ENCODE measurements at regions not wholly inside any gene's neighbourhood (a gene's known extent, or its start where the extent isn't known, plus 50 kb on each side); places are given as distances from the start of the nearest gene placed in this dataset.

GRCh38 chr5:159447116-159447515, 116.8 kb upstream of the IL12B start:
- Histone ChIP-seq H3K9me3 (ENCODE audit: control insufficient read depth in 2 of 3, low read length in 3 of 3) (no peaks in the 10 kb centered on the region), H3K27ac (ENCODE audit: low read depth, low read length) (no peak overlapping the region), H3K27me3 (ENCODE audit: control insufficient read depth in 2 of 2, insufficient read depth in 2 of 2, low read length in 2 of 2) (no peaks in the 10 kb centered on the region), H3K4me1 (ENCODE audit: control insufficient read depth in 2 of 2, insufficient read depth in 2 of 2, low read length in 2 of 2) (no peaks in the 10 kb centered on the region), H3K36me3 (ENCODE audit: control insufficient read depth in 2 of 3, insufficient read depth in 3 of 3, low read length in 3 of 3) (no peaks in the 10 kb centered on the region), H3K4me3 (ENCODE audit: low read length) (no peak overlapping the region)
- Mint-ChIP-seq H3K27ac (no peak overlapping the region), H3K9me3 (no peaks in the 10 kb centered on the region), H3K36me3 (no peaks in the 10 kb centered on the region), H3K4me3 (no peak overlapping the region), H3K4me1 (peaks cover 0 to 5% (median 0%) of the 10 kb centered on the region in 7 donors), H3K27me3 (peaks cover 0 to 61% (median 0%) of the 10 kb centered on the region in 5 donors)
- ChIA-PET CTCF (interaction anchor here (1.5 kb wide), 1 partner anchor 540 kb away, joined by 6 read pairs; no protein-coding TSS in a partner anchor), POLR2A (no interaction called here)
- DNase-seq, result no peak
- intact Hi-C loops (cut with micrococcal nuclease), result loop anchor here in 1 of 2 donors (10.0 kb wide), 1 partner anchor 898 kb away; no protein-coding TSS in a partner anchor
- ATAC-seq, result no peak

- H3K9me3 Mint-ChIP-seq, result no peaks in the 10 kb centered on the region
- H3K27me3 ChIP-seq (ENCODE audit: control insufficient read depth in 2 of 2, insufficient read depth in 2 of 2, low read length in 2 of 2), result no peaks in the 10 kb centered on the region
Observed at GRCh38 chr5:159448841-159449407, 118.6 kb upstream of the IL12B start.

GRCh38 chr5:159449925-159450324, 119.6 kb upstream of the IL12B start:
- ChIA-PET POLR2A (no interaction called here), CTCF (interaction anchor here (1.2 kb wide), 1 partner anchor 65 kb away, joined by 3 read pairs; no protein-coding TSS in a partner anchor)
- no peaks in the 10 kb centered on the region for H3K9me3 ChIP-seq (ENCODE audit: control insufficient read depth in 2 of 3, low read length in 3 of 3)
- H3K36me3 ChIP-seq (ENCODE audit: control insufficient read depth in 2 of 3, insufficient read depth in 3 of 3, low read length in 3 of 3), result no peaks in the 10 kb centered on the region
- H3K27me3 ChIP-seq (ENCODE audit: control insufficient read depth in 2 of 2, insufficient read depth in 2 of 2, low read length in 2 of 2), result no peaks in the 10 kb centered on the region
- no peak overlapping the region for H3K4me3 ChIP-seq (ENCODE audit: low read length)
- Mint-ChIP-seq H3K4me1 (no peaks in the 10 kb centered on the region), H3K27ac (no peak overlapping the region), H3K36me3 (no peaks in the 10 kb centered on the region), H3K4me3 (no peak overlapping the region), H3K27me3 (peaks cover 0 to 69% (median 8%) of the 10 kb centered on the region in 5 donors), H3K9me3 (no peaks in the 10 kb centered on the region)
- DNase-seq (no peak), ATAC-seq (no peak)
- no peak overlapping the region for H3K27ac ChIP-seq (ENCODE audit: low read depth, low read length)
- intact Hi-C loops (cut with micrococcal nuclease), result loop anchor here in 1 of 2 donors (10.0 kb wide), 2 partner anchors 325 to 895 kb away; no protein-coding TSS in a partner anchor
- no peaks in the 10 kb centered on the region for H3K4me1 ChIP-seq (ENCODE audit: control insufficient read depth in 2 of 2, insufficient read depth in 2 of 2, low read length in 2 of 2)

More at GRCh38 chr5:159448841-159449407, 118.6 kb upstream of the IL12B start:
- Mint-ChIP-seq H3K4me1 (peaks cover 0 to 5% (median 0%) of the 10 kb centered on the region in 7 donors), H3K27me3 (peaks cover 0 to 68% (median 4%) of the 10 kb centered on the region in 5 donors), H3K27ac (no peak overlapping the region), H3K4me3 (no peak overlapping the region), H3K36me3 (no peaks in the 10 kb centered on the region)
- ChIA-PET POLR2A (no interaction called here), CTCF (no interaction called here)
- DNase-seq (no peak), ATAC-seq (no peak)
- Histone ChIP-seq H3K36me3 (ENCODE audit: control insufficient read depth in 2 of 3, insufficient read depth in 3 of 3, low read length in 3 of 3) (no peaks in the 10 kb centered on the region), H3K9me3 (ENCODE audit: control insufficient read depth in 2 of 3, low read length in 3 of 3) (no peaks in the 10 kb centered on the region), H3K27ac (ENCODE audit: low read depth, low read length) (no peak overlapping the region), H3K4me1 (ENCODE audit: control insufficient read depth in 2 of 2, insufficient read depth in 2 of 2, low read length in 2 of 2) (no peaks in the 10 kb centered on the region), H3K4me3 (ENCODE audit: low read length) (no peak overlapping the region)
- intact Hi-C loops (cut with micrococcal nuclease), result loop anchor here in 1 of 2 donors (10.0 kb wide), 1 partner anchor 896 kb away; no protein-coding TSS in a partner anchor

GRCh38 chr5:159450417-159450816, 120.1 kb upstream of the IL12B start:
- POLR2A ChIA-PET, result no interaction called here
- no peak overlapping the region for H3K4me3 Mint-ChIP-seq
- CTCF ChIA-PET, result interaction anchor here (1.2 kb wide), 1 partner anchor 65 kb away, joined by 3 read pairs; no protein-coding TSS in a partner anchor

GRCh38 chr5:159451197-159452052, 121.1 kb upstream of the IL12B start:
- intact Hi-C loops (cut with micrococcal nuclease), result loop anchor here in 1 of 2 donors (10.0 kb wide), 1 partner anchor 323 kb away; no protein-coding TSS in a partner anchor
- H3K36me3 Mint-ChIP-seq, result no peaks in the 10 kb centered on the region
- H3K27me3 Mint-ChIP-seq, result peaks cover 0 to 67% (median 8%) of the 10 kb centered on the region in 5 donors
- Histone ChIP-seq H3K4me3 (ENCODE audit: low read length) (no peak overlapping the region), H3K27ac (ENCODE audit: low read depth, low read length) (no peak overlapping the region), H3K36me3 (ENCODE audit: control insufficient read depth in 2 of 3, insufficient read depth in 3 of 3, low read length in 3 of 3) (no peaks in the 10 kb centered on the region), H3K4me1 (ENCODE audit: control insufficient read depth in 2 of 2, insufficient read depth in 2 of 2, low read length in 2 of 2) (no peaks in the 10 kb centered on the region), H3K9me3 (ENCODE audit: control insufficient read depth in 2 of 3, low read length in 3 of 3) (no peaks in the 10 kb centered on the region), H3K27me3 (ENCODE audit: control insufficient read depth in 2 of 2, insufficient read depth in 2 of 2, low read length in 2 of 2) (no peaks in the 10 kb centered on the region)
- ChIA-PET CTCF (no interaction called here), POLR2A (no interaction called here)
- peaks cover 0 to 4% (median 0%) of the 10 kb centered on the region in 7 donors for H3K4me1 Mint-ChIP-seq
- H3K9me3 Mint-ChIP-seq, result no peaks in the 10 kb centered on the region
- DNase-seq (no peak), ATAC-seq (no peak)
- no peak overlapping the region for H3K4me3 Mint-ChIP-seq
- no peak overlapping the region for H3K27ac Mint-ChIP-seq

More at GRCh38 chr5:159450417-159450816, 120.1 kb upstream of the IL12B start:
- Histone ChIP-seq H3K4me1 (ENCODE audit: control insufficient read depth in 2 of 2, insufficient read depth in 2 of 2, low read length in 2 of 2) (no peaks in the 10 kb centered on the region), H3K9me3 (ENCODE audit: control insufficient read depth in 2 of 3, low read length in 3 of 3) (no peaks in the 10 kb centered on the region), H3K36me3 (ENCODE audit: control insufficient read depth in 2 of 3, insufficient read depth in 3 of 3, low read length in 3 of 3) (no peaks in the 10 kb centered on the region), H3K4me3 (ENCODE audit: low read length) (no peak overlapping the region), H3K27me3 (ENCODE audit: control insufficient read depth in 2 of 2, insufficient read depth in 2 of 2, low read length in 2 of 2) (no peaks in the 10 kb centered on the region), H3K27ac (ENCODE audit: low read depth, low read length) (no peak overlapping the region)
- no peak for DNase-seq
- no peak for ATAC-seq
- intact Hi-C loops (cut with micrococcal nuclease), result loop anchor here in 1 of 2 donors (10.0 kb wide), 1 partner anchor 324 kb away; no protein-coding TSS in a partner anchor
- no peaks in the 10 kb centered on the region for H3K36me3 Mint-ChIP-seq
- peaks cover 0 to 68% (median 8%) of the 10 kb centered on the region in 5 donors for H3K27me3 Mint-ChIP-seq
- no peaks in the 10 kb centered on the region for H3K9me3 Mint-ChIP-seq
- H3K4me1 Mint-ChIP-seq, result no peaks in the 10 kb centered on the region
- no peak overlapping the region for H3K27ac Mint-ChIP-seq

- Histone ChIP-seq H3K4me1 (ENCODE audit: control insufficient read depth in 2 of 2, insufficient read depth in 2 of 2, low read length in 2 of 2) (no peaks in the 10 kb centered on the region), H3K27me3 (ENCODE audit: control insufficient read depth in 2 of 2, insufficient read depth in 2 of 2, low read length in 2 of 2) (no peaks in the 10 kb centered on the region), H3K9me3 (ENCODE audit: control insufficient read depth in 2 of 3, low read length in 3 of 3) (no peaks in the 10 kb centered on the region), H3K4me3 (ENCODE audit: low read length) (no peak overlapping the region), H3K27ac (ENCODE audit: low read depth, low read length) (no peak overlapping the region), H3K36me3 (ENCODE audit: control insufficient read depth in 2 of 3, insufficient read depth in 3 of 3, low read length in 3 of 3) (no peaks in the 10 kb centered on the region)
- peaks cover 0 to 63% (median 4%) of the 10 kb centered on the region in 5 donors for H3K27me3 Mint-ChIP-seq
- ChIA-PET POLR2A (interaction anchor here (0.7 kb wide), 1 partner anchor 222 kb away, joined by 3 read pairs; no protein-coding TSS in a partner anchor), CTCF (no interaction called here)
- H3K4me1 Mint-ChIP-seq, result peaks cover 0 to 15% (median 0%) of the 10 kb centered on the region in 7 donors
- no peaks in the 10 kb centered on the region for H3K36me3 Mint-ChIP-seq
- ATAC-seq (peak; percentile 48), DNase-seq (no peak)
- intact Hi-C loops (cut with micrococcal nuclease), result loop anchor here in 1 of 2 donors (10.0 kb wide), 1 partner anchor 322 kb away; no protein-coding TSS in a partner anchor
- no peaks in the 10 kb centered on the region for H3K9me3 Mint-ChIP-seq
- H3K4me3 Mint-ChIP-seq, result no peak overlapping the region
- no peak overlapping the region for H3K27ac Mint-ChIP-seq
Observed at GRCh38 chr5:159452480-159453167, 122.3 kb upstream of the IL12B start.
